NCI-H345 treated with DMSO at 0.1 percent for 48 hours (cell line): ENCODE measurements at regions not wholly inside any gene's neighbourhood (a gene's known extent, or its start where the extent isn't known, plus 50 kb on each side); places are given as distances from the start of the nearest gene placed in this dataset.
"Not testable (repeated sequence)": the region's sequence is repeated elsewhere in the genome, so short reads cannot be mapped to it uniquely, and the experiment has no call there.

ENCODE experiments used
- DNase-seq: peaks from one replicate; lab custom pipeline; 2025; ENCODE audit not compliant: unreplicated experiment; lab: John Stamatoyannopoulos, UW

DNA sequence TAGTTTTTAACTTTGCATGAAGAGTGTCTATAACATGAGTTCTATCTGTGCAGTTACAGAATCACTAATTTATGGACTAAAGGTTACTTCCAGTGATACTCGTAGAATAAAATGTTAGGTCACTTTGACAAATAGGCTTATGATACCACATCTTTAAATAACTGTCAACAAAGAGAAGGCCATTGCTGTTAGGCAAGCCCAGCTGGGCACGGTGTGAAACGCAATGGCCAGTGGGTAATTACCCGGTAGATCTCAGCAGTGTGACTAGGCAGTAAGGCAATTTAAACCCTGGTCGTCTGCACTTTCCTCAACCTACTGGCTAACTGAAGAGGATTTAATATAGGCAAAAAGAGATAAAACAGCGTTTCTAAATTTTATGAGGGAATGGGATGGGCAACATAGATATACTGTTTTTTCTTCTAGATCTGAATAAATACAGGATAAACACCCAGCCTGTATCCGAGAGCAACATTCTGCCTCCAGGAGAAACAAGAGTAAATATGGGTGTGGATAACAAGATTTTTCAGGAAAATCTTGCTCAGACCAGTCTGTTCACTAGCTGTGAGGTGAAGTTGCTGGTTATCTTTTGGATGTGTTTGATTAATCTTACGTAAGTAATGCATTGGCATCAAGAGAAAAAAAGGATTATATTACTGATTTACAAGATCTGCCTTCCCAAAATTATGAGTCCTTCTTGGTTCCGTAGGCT, 631.3 kb downstream of the EFNB2 start:
- DNase-seq = no peak

DNA sequence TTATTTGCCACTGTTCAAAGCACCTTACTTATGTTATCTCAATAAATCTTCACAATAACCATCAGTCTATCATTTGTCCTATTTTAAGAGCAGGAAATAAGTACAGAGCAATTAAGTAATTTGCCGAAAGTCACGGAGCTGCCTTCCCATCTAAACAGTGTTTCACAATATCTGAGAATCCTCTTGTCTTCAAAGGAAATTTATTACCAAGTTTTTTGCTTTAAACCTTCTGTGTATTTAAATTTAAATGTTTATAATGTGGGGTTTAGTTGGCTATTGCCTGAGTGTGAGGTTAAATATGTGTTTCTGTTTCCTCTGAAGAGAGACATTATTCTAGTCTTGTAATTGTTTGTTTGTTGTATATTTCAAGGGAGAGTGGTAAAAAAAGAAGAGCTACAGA, 633.1 kb downstream of the EFNB2 start:
- DNase-seq = no peak

GRCh38 chr13:105897575-105897974, 637.9 kb downstream of the EFNB2 start:
- DNase-seq = no peak

- no peak for DNase-seq
These were observed 640.8 kb downstream of the EFNB2 start for GRCh38 chr13:105894697-105895096.

DNA sequence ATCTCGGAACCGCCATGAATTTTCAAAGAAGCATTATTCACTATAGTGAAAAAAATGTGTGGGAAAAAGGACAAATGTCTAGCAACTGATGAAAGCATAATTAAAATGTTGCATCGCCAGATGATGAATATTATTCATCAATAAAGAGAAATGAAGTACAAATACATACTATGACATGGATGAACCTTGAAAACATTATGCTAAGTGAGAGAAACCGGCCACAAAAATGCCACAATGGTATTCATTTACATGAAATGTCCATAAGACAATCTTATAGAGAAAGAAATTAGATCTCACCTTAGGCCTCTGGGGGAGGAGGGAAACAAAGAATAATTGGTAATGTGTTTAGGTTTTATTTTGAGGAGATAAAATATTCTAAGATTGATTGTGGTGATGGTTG, 645.0 kb downstream of the EFNB2 start:
- DNase-seq = no peak

GRCh38 chr13:105878119-105878700, 657.3 kb downstream of the EFNB2 start:
- no peak for DNase-seq

GRCh38 chr13:105874814-105875213, 660.6 kb downstream of the EFNB2 start:
- no peak for DNase-seq

DNA sequence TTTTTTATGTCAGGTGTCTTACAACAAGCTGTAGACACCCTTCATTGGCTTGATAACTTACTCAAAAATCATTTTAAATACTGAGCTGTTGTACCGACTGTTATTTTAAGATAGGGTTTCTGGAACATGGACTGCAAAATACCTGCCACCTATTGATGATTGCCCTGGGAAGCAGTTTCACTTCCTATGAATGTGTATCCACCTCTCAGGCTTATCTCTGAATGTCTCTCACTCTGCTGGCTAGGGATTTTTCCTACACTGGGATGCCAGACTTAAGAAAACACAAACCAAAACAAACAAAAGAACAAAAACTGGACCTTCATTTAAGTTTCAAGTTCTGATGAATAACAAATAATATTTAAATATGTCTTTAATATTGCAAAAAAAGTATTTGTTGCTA, 663.7 kb downstream of the EFNB2 start:
- no peak for DNase-seq

- no peak for DNase-seq
These were observed 664.1 kb downstream of the EFNB2 start for GRCh38 chr13:105871326-105871725.

- DNase-seq = no peak
These were observed 672.1 kb downstream of the EFNB2 start for GRCh38 chr13:105863300-105863920.

DNA sequence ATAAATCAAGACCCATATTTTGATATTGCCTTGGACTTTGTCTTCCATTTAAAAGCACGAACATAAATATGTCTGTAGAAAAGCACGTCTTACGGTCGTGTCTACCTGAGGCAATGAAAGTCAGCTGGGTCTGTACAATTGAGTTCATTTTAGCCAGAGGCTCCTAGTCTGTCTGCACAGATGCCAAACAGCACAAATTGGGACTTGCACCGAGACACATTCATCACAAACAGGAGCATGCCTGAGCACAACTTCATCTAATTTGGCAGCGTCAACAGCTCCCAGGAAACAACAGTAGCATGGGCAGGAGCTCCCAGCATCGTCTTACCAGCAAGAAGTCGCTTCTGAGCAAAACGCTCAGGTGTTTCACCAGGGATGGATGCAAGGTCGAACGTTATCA, 687.0 kb downstream of the EFNB2 start:
- DNase-seq = no peak

- peak; percentile 47 for DNase-seq
These were observed 687.8 kb downstream of the EFNB2 start for GRCh38 chr13:105847527-105848291.

DNA sequence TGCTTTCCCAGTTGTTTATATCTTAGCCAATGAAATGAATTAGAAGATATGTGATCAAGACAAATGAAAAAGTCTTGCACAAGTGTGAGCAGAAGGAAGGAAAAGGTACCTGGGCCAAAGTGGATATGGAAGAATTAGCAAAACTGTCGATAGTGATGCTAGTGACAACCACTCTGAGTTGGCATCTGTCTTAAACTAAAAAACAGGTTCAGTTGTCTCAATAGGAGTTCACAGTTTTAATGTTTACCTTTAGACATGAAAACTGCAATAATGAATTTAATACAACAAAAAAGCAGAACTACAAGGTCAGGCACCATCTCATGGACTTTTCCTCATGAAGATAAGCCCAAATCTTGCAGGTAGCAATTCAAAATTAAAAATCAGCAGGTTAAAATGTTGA, 688.5 kb downstream of the EFNB2 start:
- no peak for DNase-seq

GRCh38 chr13:105841286-105841685, 694.2 kb downstream of the EFNB2 start:
- DNase-seq = no peak

GRCh38 chr13:105838231-105838630, 697.2 kb downstream of the EFNB2 start:
- no peak for DNase-seq

GRCh38 chr13:105837295-105837694, 698.2 kb downstream of the EFNB2 start:
- DNase-seq = not testable (repeated sequence)

- DNase-seq = no peak
These were observed 704.6 kb downstream of the EFNB2 start for GRCh38 chr13:105830821-105831220.

DNA sequence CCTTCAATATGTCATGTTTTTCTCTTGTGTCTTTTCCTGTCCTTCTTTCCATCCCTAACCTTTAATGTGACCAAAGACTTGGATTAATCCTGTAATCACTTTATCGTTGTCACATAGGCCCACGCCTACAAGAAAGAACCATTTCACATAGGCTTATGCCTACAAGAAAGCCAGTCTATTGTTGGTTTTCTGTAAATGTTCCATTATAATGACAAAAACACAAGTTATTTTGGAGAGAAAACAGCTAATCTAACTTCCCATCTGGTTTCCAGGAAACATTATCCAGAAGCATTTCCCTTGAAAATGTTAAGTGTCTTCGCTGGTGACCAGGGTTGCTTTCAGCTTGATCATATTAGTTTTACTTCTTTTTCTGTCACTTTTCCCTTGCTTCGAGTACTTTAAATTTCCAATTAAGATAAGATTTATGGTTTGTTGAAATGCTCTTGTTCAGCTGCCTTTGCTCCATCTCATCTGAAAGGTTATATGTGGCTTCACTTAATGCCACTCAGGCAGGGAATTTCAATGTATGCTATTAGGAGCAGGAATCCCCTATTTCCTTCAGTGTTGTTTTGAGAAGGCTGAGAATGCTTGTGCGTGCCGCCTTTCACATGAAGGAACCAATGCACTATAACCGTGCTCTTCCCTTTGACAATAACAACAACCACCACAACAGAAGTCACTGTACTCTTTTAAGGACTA, 708.2 kb downstream of the EFNB2 start:
- no peak for DNase-seq

GRCh38 chr13:105825071-105825470, 710.4 kb downstream of the EFNB2 start:
- no peak for DNase-seq

DNA sequence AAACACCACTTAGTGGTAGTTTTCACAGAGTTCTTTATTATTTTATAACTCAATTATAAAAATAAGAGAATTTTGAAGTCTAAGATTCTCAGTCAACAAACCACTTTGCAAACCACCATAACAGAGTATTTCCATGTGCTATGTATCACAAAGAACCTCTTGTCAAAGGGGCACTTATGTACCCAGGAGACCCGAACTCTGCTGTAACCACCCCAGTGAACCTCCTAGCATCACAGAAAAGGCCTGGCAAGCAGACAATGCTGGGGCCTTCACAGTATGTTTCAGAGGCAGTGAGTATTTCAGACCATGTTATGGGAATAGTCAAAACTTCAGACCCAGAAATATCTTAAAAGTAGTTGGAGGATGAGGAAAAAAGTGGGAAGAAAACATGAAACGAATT, 714.1 kb downstream of the EFNB2 start:
- DNase-seq = no peak

- DNase-seq = no peak
These were observed 715.0 kb downstream of the EFNB2 start for GRCh38 chr13:105820415-105820814.
